Esophagus muscularis mucosa (tissue), 4 donors: ENCODE measurements at regions not wholly inside any gene's neighbourhood (a gene's known extent, or its start where the extent isn't known, plus 50 kb on each side); places are given as distances from the start of the nearest gene placed in this dataset.

Experiments
- DNase-seq: peaks from one replicate; pipeline ENCODE4 v3.0.0-alpha.2; 2017; ENCODE audit errors: extremely low spot score
- H3K27ac ChIP-seq, 4 donors: fragments of 200-600 bp; sonication (generic); replicated peaks in 1 of 4; 1 replicate in 3 of 4; 2 replicates in 1 of 4; pipeline ENCODE4 v1.5.1; 2016 to 2019; ENCODE audit warnings: mild to moderate bottlenecking in 1 of 4
- H3K27me3 ChIP-seq, 4 donors: fragments of 200-600 bp; sonication (generic); one replicate each; pipeline versions ENCODE4 v1.5.1 to v1.6.0; 2016 to 2019
- H3K36me3 ChIP-seq, 4 donors: fragments of 200-600 bp; sonication (generic); one replicate each; pipeline ENCODE4 v1.5.1; 2016 to 2019
- H3K4me1 ChIP-seq, 4 donors: fragments of 200-600 bp; sonication (generic); one replicate each; pipeline ENCODE4 v1.5.1; 2016 to 2019
- H3K4me3 ChIP-seq, 4 donors: fragments of 200-600 bp; sonication (generic); 1 replicate in 2 of 4; 2 replicates in 2 of 4; pipeline ENCODE4 v1.5.1; 2016 to 2019; ENCODE audit warnings: mild to moderate bottlenecking in 4 of 4, moderate library complexity in 1 of 4
- H3K9me3 ChIP-seq, 4 donors: fragments of 200-600 bp; sonication (generic); 1 replicate in 3 of 4; 2 replicates in 1 of 4; pipeline ENCODE4 v1.5.1; 2016 to 2019
- EP300 ChIP-seq: sonication (generic); formaldehyde crosslinking; IDR thresholded peaks from one replicate; pipeline ENCODE4 v1.6.1; 2017; ENCODE audit warnings: antibody characterized with exemption
- POLR2A ChIP-seq: fragments of 450-650 bp; IDR thresholded peaks from one replicate; pipeline ENCODE4 v1.6.1; 2017; ENCODE audit warnings: antibody characterized with exemption, moderate library complexity, mild to moderate bottlenecking, low read depth
- POLR2AphosphoS5 ChIP-seq, 2 donors: sonication (generic); formaldehyde crosslinking; IDR thresholded peaks; one replicate each; pipeline ENCODE4 v1.6.1; 2017; ENCODE audit warnings: antibody characterized with exemption in 2 of 2
- WGBS: methylation state at CpG from one replicate; pipeline ENCODE4 v1.1.5; 2018; 5-methylcytosine and 5-hydroxymethylcytosine counted together
- intact Hi-C: fragments of 100-400 bp; cut with DNase I; formaldehyde crosslinking; loops from one replicate; pipeline ENCODE4 v1.15.1; 2023
- TF ChIP-seq, protein P1 (sequence below), 3 experiments: fragments of 200-600 bp in 2 of 3; fragments of 450-650 bp in 1 of 3; sonication (generic) in 2 of 3; IDR thresholded peaks; one replicate each; pipeline ENCODE4 v1.5.1; 2017 to 2019; ENCODE audit warnings: antibody characterized with exemption in 3 of 3, mild to moderate bottlenecking in 2 of 3, moderate library complexity in 1 of 3

DNA sequence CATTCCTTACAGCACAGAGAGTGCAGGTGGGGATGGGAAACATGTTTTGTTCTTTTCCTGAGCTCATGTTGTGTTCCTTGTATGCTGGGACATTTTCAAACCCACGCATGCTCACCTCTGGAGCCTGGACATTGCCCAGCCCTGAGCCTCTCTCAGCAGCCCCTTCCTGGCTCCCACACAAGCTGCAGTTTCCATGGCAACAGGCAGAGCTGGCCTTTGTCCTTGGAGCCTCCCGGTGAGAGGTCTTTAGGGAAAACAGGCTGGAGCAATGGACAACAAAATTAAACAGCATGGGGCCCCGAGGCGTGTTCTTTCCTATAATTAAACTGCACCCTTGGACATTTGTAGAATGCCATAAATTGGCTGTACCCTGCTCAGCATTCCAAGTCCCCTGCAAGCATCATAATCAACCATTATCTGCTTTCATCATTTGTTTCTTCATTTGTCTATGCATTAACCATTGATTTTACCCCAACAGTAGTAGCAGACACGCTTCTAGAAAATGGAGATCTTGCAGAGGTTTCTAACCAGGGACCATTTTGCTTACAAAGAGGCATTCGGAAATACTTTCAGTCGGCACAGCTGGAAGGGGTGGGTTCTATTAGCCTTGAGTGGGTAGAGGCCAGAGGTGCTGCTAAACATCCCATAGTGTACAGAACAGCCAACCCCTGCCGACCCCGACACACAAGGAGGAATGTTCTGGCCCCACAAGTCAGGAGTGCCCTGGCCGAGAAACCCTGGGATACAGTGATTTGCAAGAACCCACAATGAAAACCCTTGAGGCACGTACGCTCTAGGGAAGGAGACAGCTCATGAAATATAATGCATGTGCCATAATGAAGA lies 133.4 kb upstream of the PEG3 start:
- TF ChIP-seq, protein P1, sequence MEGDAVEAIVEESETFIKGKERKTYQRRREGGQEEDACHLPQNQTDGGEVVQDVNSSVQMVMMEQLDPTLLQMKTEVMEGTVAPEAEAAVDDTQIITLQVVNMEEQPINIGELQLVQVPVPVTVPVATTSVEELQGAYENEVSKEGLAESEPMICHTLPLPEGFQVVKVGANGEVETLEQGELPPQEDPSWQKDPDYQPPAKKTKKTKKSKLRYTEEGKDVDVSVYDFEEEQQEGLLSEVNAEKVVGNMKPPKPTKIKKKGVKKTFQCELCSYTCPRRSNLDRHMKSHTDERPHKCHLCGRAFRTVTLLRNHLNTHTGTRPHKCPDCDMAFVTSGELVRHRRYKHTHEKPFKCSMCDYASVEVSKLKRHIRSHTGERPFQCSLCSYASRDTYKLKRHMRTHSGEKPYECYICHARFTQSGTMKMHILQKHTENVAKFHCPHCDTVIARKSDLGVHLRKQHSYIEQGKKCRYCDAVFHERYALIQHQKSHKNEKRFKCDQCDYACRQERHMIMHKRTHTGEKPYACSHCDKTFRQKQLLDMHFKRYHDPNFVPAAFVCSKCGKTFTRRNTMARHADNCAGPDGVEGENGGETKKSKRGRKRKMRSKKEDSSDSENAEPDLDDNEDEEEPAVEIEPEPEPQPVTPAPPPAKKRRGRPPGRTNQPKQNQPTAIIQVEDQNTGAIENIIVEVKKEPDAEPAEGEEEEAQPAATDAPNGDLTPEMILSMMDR (IDR thresholded peaks at IDR 0.05) = no peak
- no peak for TF ChIP-seq POLR2AphosphoS5 (IDR thresholded peaks at IDR 0.05)
- TF ChIP-seq POLR2A = no peak
- no peak for TF ChIP-seq EP300
- Histone ChIP-seq H3K27me3 (peaks cover 0 to 12% (median 2%) of the 10 kb centered on the region in 4 donors), H3K27ac (no peak overlapping the region), H3K36me3 (no peaks in the 10 kb centered on the region), H3K4me3 (no peak overlapping the region), H3K9me3 (peaks cover 0 to 2% (median 0%) of the 10 kb centered on the region in 4 donors), H3K4me1 (peaks cover 0 to 16% (median 13%) of the 10 kb centered on the region in 4 donors)
- intact Hi-C loops = no loop called here
- no peak for DNase-seq
- WGBS = 54% methylated on average over 12 of the region's 12 CpGs

DNA sequence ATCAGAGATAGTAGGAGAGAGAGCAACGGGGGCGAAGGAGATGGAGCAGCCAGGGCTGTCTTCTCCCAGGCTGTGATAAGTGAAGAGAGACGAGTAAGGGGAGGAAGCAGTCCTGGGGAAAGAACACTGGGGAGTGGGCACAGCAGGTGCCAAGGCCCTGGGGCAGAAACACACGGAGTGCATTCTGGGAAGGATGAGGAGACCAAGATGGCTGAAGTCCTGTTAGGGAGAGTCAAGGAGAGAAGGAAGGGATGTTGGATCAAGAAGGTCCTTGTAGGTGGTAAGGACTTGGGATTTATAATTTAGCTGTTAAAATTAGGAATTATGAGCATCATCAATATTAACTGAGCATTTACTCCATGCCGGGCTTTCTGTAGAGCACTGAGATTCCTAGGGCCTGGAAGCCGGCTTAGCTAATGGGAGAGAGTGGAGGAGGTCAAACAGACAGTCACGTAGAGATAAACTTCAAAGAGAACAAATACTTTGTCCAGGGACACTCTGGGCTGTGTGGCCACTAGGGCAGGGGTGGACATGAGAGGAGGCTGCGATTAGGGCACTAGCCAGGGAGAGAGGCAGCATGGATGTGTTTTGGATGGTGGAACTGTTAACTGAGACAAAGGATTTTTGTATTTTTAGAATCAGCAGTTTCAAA lies 134.2 kb upstream of the PEG3 start:
- TF ChIP-seq POLR2AphosphoS5 (IDR thresholded peaks at IDR 0.05) (no peak), POLR2A (no peak), EP300 (no peak)
- TF ChIP-seq, protein P1 (IDR thresholded peaks at IDR 0.05) = no peak
- 59% methylated on average over 8 of the region's 8 CpGs for WGBS
- Histone ChIP-seq H3K27ac (no peak overlapping the region), H3K4me1 (peaks cover 0 to 8% (median 5%) of the 10 kb centered on the region in 4 donors), H3K36me3 (no peaks in the 10 kb centered on the region), H3K9me3 (peaks cover 0 to 5% (median 0%) of the 10 kb centered on the region in 4 donors), H3K27me3 (peaks cover 0 to 17% (median 2%) of the 10 kb centered on the region in 4 donors), H3K4me3 (no peak overlapping the region)
- intact Hi-C loops = no loop called here
- no peak for DNase-seq

DNA sequence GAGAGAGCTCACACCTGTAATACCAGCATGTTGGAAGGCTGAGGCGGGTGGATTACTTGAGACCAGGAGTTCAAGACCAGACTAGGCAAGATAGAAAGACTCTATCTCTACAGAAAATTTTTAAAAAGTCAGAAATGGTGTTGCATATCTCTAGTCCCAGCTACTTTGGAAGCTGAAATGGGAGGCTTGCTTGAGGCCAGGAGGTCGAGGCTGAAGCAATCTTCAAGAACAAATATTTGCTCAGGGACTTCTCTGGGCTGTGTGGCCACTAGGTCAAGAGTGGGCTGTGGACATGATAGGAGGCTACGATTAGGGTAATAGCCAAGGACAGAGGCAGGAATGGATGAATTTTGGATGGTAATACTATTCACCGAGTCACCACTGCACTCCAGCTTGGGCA lies 135.8 kb upstream of the PEG3 start:
- peaks cover 0 to 25% (median 2%) of the 10 kb centered on the region in 4 donors for H3K27me3 ChIP-seq
- TF ChIP-seq EP300 (no peak), POLR2A (no peak), POLR2AphosphoS5 (IDR thresholded peaks at IDR 0.05) (no peak)
- TF ChIP-seq, protein P1 (IDR thresholded peaks at IDR 0.05) = no peak
- DNase-seq = no peak
- no peak overlapping the region for H3K27ac ChIP-seq
- WGBS = 88% methylated on average over 4 of the region's 4 CpGs
- intact Hi-C loops = no loop called here
- H3K4me3 ChIP-seq = no peak overlapping the region
- no peaks in the 10 kb centered on the region for H3K4me1 ChIP-seq
- peaks cover 0 to 11% (median 0%) of the 10 kb centered on the region in 4 donors for H3K9me3 ChIP-seq
- H3K36me3 ChIP-seq = no peaks in the 10 kb centered on the region

DNA sequence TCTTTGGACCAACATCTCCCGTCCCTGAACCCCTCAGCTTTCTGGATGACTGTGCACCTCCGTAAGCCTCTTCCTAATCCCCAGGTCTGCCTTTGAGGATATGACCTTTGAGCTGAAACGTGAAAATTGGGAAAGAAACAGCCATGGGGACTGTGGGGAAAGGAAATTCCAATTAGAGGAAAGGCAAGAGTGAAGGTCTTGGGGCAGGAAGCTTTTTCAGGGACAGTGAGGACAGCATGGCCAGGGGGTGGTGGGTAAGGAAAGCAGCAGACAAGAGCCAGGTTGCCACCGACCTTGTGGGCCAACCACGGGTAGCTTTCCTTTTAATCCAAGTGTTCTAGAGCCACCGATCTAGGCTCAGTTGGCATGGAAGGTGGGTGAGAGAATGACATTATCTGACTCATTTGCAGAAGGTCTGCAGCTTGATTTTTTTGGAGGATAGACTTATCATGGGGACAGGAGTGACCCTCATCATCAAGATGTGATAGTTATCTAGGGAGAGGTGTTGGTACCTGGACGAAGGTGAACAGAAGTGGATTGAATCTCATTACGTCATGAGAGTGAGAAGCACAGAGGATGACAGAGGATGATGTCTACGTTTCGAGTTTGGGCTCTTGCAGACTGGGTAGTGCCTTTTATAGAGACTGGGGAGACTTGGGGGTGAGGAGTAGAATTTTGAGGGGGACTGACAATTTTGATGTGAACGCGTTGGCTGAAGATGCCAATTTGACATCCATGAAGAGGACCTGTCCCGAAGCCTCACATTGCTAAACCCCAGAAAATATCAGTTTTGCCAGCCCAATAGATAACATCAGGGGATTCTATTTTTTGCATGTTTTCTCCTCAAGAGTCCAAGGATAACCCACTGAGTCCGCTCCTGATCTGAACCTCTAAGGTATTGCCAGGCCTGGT lies 136.7 kb upstream of the PEG3 start:
- Histone ChIP-seq H3K4me1 (no peaks in the 10 kb centered on the region), H3K27me3 (peaks cover 0 to 25% (median 1%) of the 10 kb centered on the region in 4 donors), H3K36me3 (no peaks in the 10 kb centered on the region), H3K4me3 (no peak overlapping the region), H3K9me3 (peaks cover 0 to 11% (median 0%) of the 10 kb centered on the region in 4 donors), H3K27ac (no peak overlapping the region)
- intact Hi-C loops = no loop called here
- DNase-seq = no peak
- TF ChIP-seq POLR2A (no peak), POLR2AphosphoS5 (IDR thresholded peaks at IDR 0.05) (no peak), EP300 (no peak)
- TF ChIP-seq, protein P1 (IDR thresholded peaks at IDR 0.05) = no peak
- 92% methylated on average over 14 of the region's 14 CpGs for WGBS
